Peyer's patch (tissue), 4 donors: ENCODE measurements at regions not wholly inside any gene's neighbourhood (a gene's known extent, or its start where the extent isn't known, plus 50 kb on each side); places are given as distances from the start of the nearest gene placed in this dataset.

ENCODE experiments used
- DNase-seq, 3 donors: peaks; one replicate each; pipeline ENCODE4 v3.0.0-alpha.2; 2017 to 2019
- H3K27ac ChIP-seq, 4 donors: fragments of 200-600 bp; sonication (generic); one replicate each; pipeline ENCODE4 v1.5.1; 2016 to 2019
- H3K27me3 ChIP-seq, 2 donors: fragments of 200-600 bp; sonication (generic); one replicate each; pipeline ENCODE4 v1.5.1; 2019
- H3K36me3 ChIP-seq, 3 donors: fragments of 200-600 bp; sonication (generic); one replicate each; pipeline ENCODE4 v1.5.1; 2016 to 2019
- H3K4me1 ChIP-seq, 4 donors: fragments of 200-600 bp; sonication (generic); one replicate each; pipeline ENCODE4 v1.5.1; 2016 to 2019
- H3K4me3 ChIP-seq, 4 donors: fragments of 200-600 bp; sonication (generic); 1 replicate in 3 of 4; 2 replicates in 1 of 4; pipeline ENCODE4 v1.5.1; 2016 to 2019; ENCODE audit warnings: mild to moderate bottlenecking in 1 of 4
- H3K9me3 ChIP-seq, 4 donors: fragments of 200-600 bp; sonication (generic); one replicate each; pipeline ENCODE4 v1.5.1; 2016 to 2019; ENCODE audit warnings: mild to moderate bottlenecking in 1 of 4
- POLR2A ChIP-seq, 2 donors: fragments of 450-650 bp; IDR thresholded peaks; one replicate each; pipeline ENCODE4 v1.5.1; 2017; ENCODE audit warnings: antibody characterized with exemption in 2 of 2, mild to moderate bottlenecking in 2 of 2, moderate library complexity in 2 of 2
- TF ChIP-seq, protein P1 (sequence below), 6 experiments: fragments of 450-650 bp in 4 of 6; fragments of 200-600 bp in 2 of 6; sonication (generic) in 1 of 6; IDR thresholded peaks; one replicate each; pipeline ENCODE4 v1.5.1; 2017 to 2019; ENCODE audit warnings: antibody characterized with exemption in 6 of 6, mild to moderate bottlenecking in 3 of 6, moderate library complexity in 1 of 6

DNA sequence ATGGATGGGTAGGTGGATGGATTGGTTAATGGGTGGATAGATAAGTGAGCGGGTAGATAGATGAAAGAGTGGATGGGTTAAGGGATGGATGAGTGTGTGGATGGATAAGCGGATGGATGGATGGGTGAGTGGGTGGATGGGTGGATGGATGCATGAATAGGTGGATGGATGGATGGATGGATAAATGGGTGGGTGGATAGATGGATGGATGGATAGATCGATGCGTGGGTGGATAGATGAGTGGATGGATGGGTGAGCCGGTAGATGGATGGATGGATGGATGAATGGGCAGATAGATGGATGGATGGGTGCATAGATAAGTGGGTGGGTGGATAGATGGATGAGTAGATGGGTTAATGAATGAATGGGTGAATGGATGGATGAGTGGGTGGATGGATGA, 90.9 kb downstream of the CPZ start:
- H3K9me3 ChIP-seq: no peaks in the 10 kb centered on the region
- no peak for DNase-seq
- H3K4me1 ChIP-seq: no peaks in the 10 kb centered on the region
- no peaks in the 10 kb centered on the region for H3K27me3 ChIP-seq
- H3K36me3 ChIP-seq: no peaks in the 10 kb centered on the region
- no peak overlapping the region for H3K27ac ChIP-seq
- H3K4me3 ChIP-seq: no peak overlapping the region
- TF ChIP-seq, protein P1, sequence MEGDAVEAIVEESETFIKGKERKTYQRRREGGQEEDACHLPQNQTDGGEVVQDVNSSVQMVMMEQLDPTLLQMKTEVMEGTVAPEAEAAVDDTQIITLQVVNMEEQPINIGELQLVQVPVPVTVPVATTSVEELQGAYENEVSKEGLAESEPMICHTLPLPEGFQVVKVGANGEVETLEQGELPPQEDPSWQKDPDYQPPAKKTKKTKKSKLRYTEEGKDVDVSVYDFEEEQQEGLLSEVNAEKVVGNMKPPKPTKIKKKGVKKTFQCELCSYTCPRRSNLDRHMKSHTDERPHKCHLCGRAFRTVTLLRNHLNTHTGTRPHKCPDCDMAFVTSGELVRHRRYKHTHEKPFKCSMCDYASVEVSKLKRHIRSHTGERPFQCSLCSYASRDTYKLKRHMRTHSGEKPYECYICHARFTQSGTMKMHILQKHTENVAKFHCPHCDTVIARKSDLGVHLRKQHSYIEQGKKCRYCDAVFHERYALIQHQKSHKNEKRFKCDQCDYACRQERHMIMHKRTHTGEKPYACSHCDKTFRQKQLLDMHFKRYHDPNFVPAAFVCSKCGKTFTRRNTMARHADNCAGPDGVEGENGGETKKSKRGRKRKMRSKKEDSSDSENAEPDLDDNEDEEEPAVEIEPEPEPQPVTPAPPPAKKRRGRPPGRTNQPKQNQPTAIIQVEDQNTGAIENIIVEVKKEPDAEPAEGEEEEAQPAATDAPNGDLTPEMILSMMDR (IDR thresholded peaks at IDR 0.05): no peak
- TF ChIP-seq POLR2A (IDR thresholded peaks at IDR 0.05): no peak

DNA sequence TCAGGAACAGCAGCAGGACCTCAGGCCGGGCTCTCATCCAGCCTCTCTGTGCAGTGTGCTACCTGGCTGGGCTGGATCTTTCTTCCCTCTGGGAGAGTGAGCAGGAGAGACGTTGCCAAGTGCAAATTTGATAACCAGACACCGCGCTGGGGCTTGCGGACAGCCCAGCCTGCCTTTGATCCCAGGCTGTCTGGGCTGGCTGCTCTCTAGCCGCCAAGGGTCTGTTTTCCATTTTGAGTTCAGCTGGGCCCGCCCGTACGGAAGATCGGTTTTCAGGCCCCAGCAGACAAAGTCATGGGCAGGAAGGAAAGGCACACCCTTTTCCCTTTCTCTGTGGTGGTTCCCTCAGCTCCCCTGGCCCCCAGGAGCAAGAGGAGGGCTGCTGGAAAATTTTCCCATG, 90.2 kb downstream of the CPZ start:
- Histone ChIP-seq H3K36me3 (no peaks in the 10 kb centered on the region), H3K27ac (no peak overlapping the region), H3K4me3 (no peak overlapping the region), H3K4me1 (no peaks in the 10 kb centered on the region), H3K9me3 (no peaks in the 10 kb centered on the region), H3K27me3 (no peaks in the 10 kb centered on the region)
- TF ChIP-seq, protein P1 (IDR thresholded peaks at IDR 0.05): no peak
- TF ChIP-seq POLR2A (IDR thresholded peaks at IDR 0.05): no peak
- no peak for DNase-seq

DNA sequence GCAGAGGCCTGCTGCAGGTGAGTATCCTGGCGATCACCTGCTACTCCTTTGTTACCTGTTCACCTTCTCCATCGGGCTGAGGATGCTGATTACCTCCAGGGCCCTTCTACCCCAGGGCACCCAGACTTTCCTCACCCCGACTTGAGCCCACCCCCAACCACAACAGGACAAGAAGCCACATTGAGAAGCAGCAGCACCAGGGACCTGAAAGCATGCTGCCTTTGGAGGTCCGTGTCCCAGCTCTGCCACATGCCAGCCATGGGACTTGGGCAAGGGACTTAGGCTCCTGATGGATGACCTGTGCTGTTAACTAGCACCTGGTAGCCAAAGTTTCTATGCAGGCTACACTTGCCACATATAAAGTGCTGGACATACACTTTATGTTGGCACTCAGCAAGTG, 89.7 kb downstream of the CPZ start:
- no peak for TF ChIP-seq POLR2A (IDR thresholded peaks at IDR 0.05)
- TF ChIP-seq, protein P1 (IDR thresholded peaks at IDR 0.05): no peak
- Histone ChIP-seq H3K27me3 (no peaks in the 10 kb centered on the region), H3K27ac (no peak overlapping the region), H3K36me3 (no peaks in the 10 kb centered on the region), H3K9me3 (no peaks in the 10 kb centered on the region), H3K4me3 (no peak overlapping the region), H3K4me1 (no peaks in the 10 kb centered on the region)
- DNase-seq: no peak

DNA sequence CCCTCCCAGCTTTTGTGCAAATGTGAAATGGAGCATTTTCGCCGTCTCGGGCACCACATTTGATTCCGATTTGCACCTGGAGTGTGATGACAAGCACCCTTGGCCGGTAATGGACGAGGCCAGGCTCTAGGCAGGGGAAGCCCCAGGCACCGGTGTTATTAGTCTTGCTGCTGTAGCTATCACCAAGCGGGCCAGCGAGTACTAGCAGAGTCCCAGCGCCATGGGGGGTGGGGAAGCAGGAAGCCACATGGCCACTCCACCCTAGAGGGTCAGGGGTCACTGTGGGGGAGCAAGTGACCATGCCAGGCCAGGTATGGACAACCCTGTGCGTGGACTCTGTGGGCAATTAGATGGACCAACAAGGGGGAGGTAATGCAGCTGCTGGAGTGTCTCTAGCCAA, 88.8 kb downstream of the CPZ start:
- Histone ChIP-seq H3K36me3 (no peaks in the 10 kb centered on the region), H3K4me3 (no peak overlapping the region), H3K4me1 (no peaks in the 10 kb centered on the region), H3K27ac (no peak overlapping the region), H3K9me3 (no peaks in the 10 kb centered on the region), H3K27me3 (no peaks in the 10 kb centered on the region)
- TF ChIP-seq, protein P1 (IDR thresholded peaks at IDR 0.05): no peak
- no peak for TF ChIP-seq POLR2A (IDR thresholded peaks at IDR 0.05)
- DNase-seq: no peak

DNA sequence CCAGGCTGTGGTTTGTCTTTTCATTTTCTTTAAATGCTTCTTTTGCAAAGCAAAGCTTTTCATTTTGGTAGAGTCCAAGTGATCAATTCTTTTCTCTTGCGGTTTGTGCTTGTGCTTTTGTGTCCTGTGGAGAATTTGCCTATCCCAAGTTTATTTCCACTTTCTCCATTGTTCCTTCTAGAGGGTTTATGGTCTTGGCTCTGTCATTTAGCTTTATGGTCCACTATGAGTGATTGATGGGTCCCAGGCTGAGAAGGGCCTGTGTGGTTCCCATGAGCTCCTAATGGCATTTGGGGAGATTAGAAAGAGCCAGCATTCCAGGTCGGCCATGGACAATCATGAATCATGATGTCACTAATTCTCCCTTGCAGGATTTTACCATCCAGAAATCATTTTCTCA, 86.5 kb downstream of the CPZ start:
- TF ChIP-seq, protein P1 (IDR thresholded peaks at IDR 0.05): no peak
- no peak for TF ChIP-seq POLR2A (IDR thresholded peaks at IDR 0.05)
- no peak for DNase-seq
- no peak overlapping the region for H3K4me3 ChIP-seq
- H3K9me3 ChIP-seq: no peaks in the 10 kb centered on the region
- no peaks in the 10 kb centered on the region for H3K27me3 ChIP-seq
- H3K4me1 ChIP-seq: no peaks in the 10 kb centered on the region
- H3K36me3 ChIP-seq: no peaks in the 10 kb centered on the region
- no peak overlapping the region for H3K27ac ChIP-seq

DNA sequence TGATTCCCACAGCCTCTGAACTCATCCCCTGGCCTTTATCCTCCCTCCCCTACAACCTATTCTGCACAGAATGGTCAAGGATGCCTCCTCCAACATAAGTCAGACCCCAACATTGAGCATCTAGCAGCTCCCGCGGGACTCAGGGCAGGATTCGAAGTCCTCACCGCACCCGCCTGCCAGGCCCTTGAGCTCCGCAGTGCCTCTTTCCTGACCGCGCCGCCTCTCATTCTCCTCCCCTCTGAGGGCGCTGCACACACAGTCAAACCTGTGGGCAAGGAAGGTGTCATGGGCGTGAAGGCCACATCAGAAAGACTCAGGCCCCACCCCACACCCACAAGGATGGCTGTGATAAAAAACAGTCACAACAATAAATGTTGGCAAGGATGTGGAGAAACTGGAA, 84.1 kb downstream of the CPZ start:
- no peak for DNase-seq
- Histone ChIP-seq H3K27ac (no peak overlapping the region), H3K4me1 (no peaks in the 10 kb centered on the region), H3K4me3 (no peak overlapping the region), H3K27me3 (no peaks in the 10 kb centered on the region), H3K36me3 (no peaks in the 10 kb centered on the region), H3K9me3 (no peaks in the 10 kb centered on the region)
- TF ChIP-seq POLR2A (IDR thresholded peaks at IDR 0.05): no peak
- TF ChIP-seq, protein P1 (IDR thresholded peaks at IDR 0.05): no peak
